B cell (primary cell): ENCODE measurements at regions not wholly inside any gene's neighbourhood (a gene's known extent, or its start where the extent isn't known, plus 50 kb on each side); places are given as distances from the start of the nearest gene placed in this dataset.

Experiments
- EZH2 ChIP-seq: IDR thresholded peaks from 2 replicates; pipeline ENCODE4 v1.6.1; 2012; ENCODE audit warnings: borderline replicate concordance, low read depth, mild to moderate bottlenecking, moderate library complexity, low read length; ENCODE audit not compliant: insufficient read depth, poor library complexity, severe bottlenecking
- TF ChIP-seq, protein P1 (sequence below): fragments of 200-600 bp; IDR thresholded peaks from one replicate; pipeline ENCODE4 v1.8.0; 2022; ENCODE audit warnings: antibody characterized with exemption, mild to moderate bottlenecking

DNA sequence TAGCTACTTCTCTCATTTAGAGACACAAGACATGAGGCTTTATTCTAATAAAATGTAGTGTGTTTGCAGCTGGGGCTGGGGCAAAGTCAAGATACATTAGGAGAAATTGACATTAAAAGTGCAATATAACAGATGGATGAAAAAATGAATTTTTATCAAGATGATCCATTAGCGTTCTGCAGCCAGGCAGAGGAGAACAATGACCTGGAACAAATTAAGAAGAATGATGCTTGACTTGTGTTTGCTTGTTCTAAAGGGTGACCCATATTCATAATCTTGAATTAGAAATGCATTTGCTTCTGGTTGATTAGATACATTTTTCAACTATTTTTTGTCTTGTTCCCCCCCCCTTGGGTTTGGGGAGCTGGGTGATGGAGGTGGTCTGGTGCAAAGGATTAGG lies 439.5 kb upstream of the BOD1L1 start:
- TF ChIP-seq, protein P1, sequence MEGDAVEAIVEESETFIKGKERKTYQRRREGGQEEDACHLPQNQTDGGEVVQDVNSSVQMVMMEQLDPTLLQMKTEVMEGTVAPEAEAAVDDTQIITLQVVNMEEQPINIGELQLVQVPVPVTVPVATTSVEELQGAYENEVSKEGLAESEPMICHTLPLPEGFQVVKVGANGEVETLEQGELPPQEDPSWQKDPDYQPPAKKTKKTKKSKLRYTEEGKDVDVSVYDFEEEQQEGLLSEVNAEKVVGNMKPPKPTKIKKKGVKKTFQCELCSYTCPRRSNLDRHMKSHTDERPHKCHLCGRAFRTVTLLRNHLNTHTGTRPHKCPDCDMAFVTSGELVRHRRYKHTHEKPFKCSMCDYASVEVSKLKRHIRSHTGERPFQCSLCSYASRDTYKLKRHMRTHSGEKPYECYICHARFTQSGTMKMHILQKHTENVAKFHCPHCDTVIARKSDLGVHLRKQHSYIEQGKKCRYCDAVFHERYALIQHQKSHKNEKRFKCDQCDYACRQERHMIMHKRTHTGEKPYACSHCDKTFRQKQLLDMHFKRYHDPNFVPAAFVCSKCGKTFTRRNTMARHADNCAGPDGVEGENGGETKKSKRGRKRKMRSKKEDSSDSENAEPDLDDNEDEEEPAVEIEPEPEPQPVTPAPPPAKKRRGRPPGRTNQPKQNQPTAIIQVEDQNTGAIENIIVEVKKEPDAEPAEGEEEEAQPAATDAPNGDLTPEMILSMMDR = no peak
- TF ChIP-seq EZH2 = no peak
